ENCODE measurements at regions not wholly inside any gene's neighbourhood (a gene's known extent, or its start where the extent isn't known, plus 50 kb on each side); places are given as distances from the start of the nearest gene placed in this dataset.
"Not testable (repeated sequence)": the region's sequence is repeated elsewhere in the genome, so short reads cannot be mapped to it uniquely, and the experiment has no call there.

GRCh38 chr3:195669310-195669709 is 51.5 kb upstream of the MUC20 start:
- not testable (repeated sequence) for H3K4me3 ChIP-seq; H3K9me3 ChIP-seq (replicated peaks in 1 of 11); H3K27ac ChIP-seq; H4K20me1 ChIP-seq; H3K27me3 ChIP-seq; H3K9ac ChIP-seq; H3K4me1 ChIP-seq; H3K4me2 ChIP-seq
- H3K36me3 ChIP-seq, result peaks cover 22 to 46% (median 34%) of the 10 kb centered on the region in 11 experiments

- peaks cover 14 to 45% (median 27%) of the 10 kb centered on the region in 11 experiments for H3K36me3 ChIP-seq
- H3K9me3 ChIP-seq (replicated peaks in 1 of 11); H3K9ac ChIP-seq; H3K4me3 ChIP-seq; H3K27me3 ChIP-seq; H3K27ac ChIP-seq; H4K20me1 ChIP-seq; H3K4me2 ChIP-seq; H3K4me1 ChIP-seq: not testable (repeated sequence)
Measured at GRCh38 chr3:195668131-195668766, 52.5 kb upstream of the MUC20 start.

- not testable (repeated sequence) for H3K4me2 ChIP-seq; H3K4me1 ChIP-seq; H3K9ac ChIP-seq; H4K20me1 ChIP-seq; H3K27ac ChIP-seq; H3K4me3 ChIP-seq; H3K9me3 ChIP-seq (replicated peaks in 1 of 11); H3K27me3 ChIP-seq
- peaks cover 12 to 37% (median 20%) of the 10 kb centered on the region in 11 experiments; a peak in 20 of 22 replicates for H3K36me3 ChIP-seq
Measured at GRCh38 chr3:195665311-195665710, 55.5 kb upstream of the MUC20 start.

DNA sequence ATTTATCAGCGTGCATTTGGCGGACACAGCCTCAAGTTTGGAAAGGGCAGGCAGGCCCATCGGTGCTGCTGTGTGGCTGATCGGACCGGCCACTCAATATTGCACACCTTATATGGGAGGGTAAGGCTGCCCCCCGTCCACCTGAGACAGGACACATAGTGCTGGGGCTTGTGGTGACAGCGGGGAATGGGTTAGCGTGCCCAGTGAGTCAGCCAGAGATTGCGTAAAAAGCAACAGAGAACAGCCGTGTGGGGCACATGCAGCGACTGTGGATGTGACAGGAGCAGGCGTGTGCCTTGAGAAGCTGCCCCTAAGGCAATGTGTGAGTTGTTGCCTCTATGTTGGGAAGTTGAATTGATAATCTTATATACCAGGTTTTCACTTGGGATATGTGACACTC is 56.6 kb upstream of the MUC20 start:
- H3K36me3 ChIP-seq, result peaks cover 12 to 31% (median 19%) of the 10 kb centered on the region in 11 experiments; a peak in 20 of 22 replicates
- H3K9ac ChIP-seq; H3K4me1 ChIP-seq; H3K27ac ChIP-seq; H3K4me2 ChIP-seq; H3K4me3 ChIP-seq; H3K27me3 ChIP-seq; H3K9me3 ChIP-seq (replicated peaks in 1 of 11); H4K20me1 ChIP-seq: not testable (repeated sequence)

- peak overlapping the region in 3 of 11 experiments; percentile 46 to 65 (median 54); a peak in 6 of 22 replicates for H3K9ac ChIP-seq
- not testable (repeated sequence) for H3K27ac ChIP-seq; H3K27me3 ChIP-seq; H3K36me3 ChIP-seq; H4K20me1 ChIP-seq; H3K9me3 ChIP-seq (replicated peaks in 1 of 11); H3K4me1 ChIP-seq
- peak overlapping the region; percentile 32 to 56 (median 46); a peak in 16 of 22 replicates for H3K4me2 ChIP-seq
- peak overlapping the region; percentile 35 to 69 (median 65); a peak in 18 of 20 replicates for H3K4me3 ChIP-seq
Measured at GRCh38 chr3:195659136-195659533, 61.6 kb upstream of the MUC20 start.

GRCh38 chr3:195658381-195659135 is 62.2 kb upstream of the MUC20 start:
- peak overlapping the region; percentile 65 to 80 (median 76) for H3K27ac ChIP-seq
- not testable (repeated sequence) for H3K4me1 ChIP-seq; H4K20me1 ChIP-seq; H3K9me3 ChIP-seq (replicated peaks in 1 of 11); H3K36me3 ChIP-seq; H3K27me3 ChIP-seq
- peak overlapping the region; percentile 73 to 89 (median 81) for H3K9ac ChIP-seq
- H3K4me2 ChIP-seq, result peak overlapping the region; percentile 32 to 56 (median 45); a peak in 13 of 22 replicates
- H3K4me3 ChIP-seq, result peak overlapping the region; percentile 62 to 75 (median 68)

DNA sequence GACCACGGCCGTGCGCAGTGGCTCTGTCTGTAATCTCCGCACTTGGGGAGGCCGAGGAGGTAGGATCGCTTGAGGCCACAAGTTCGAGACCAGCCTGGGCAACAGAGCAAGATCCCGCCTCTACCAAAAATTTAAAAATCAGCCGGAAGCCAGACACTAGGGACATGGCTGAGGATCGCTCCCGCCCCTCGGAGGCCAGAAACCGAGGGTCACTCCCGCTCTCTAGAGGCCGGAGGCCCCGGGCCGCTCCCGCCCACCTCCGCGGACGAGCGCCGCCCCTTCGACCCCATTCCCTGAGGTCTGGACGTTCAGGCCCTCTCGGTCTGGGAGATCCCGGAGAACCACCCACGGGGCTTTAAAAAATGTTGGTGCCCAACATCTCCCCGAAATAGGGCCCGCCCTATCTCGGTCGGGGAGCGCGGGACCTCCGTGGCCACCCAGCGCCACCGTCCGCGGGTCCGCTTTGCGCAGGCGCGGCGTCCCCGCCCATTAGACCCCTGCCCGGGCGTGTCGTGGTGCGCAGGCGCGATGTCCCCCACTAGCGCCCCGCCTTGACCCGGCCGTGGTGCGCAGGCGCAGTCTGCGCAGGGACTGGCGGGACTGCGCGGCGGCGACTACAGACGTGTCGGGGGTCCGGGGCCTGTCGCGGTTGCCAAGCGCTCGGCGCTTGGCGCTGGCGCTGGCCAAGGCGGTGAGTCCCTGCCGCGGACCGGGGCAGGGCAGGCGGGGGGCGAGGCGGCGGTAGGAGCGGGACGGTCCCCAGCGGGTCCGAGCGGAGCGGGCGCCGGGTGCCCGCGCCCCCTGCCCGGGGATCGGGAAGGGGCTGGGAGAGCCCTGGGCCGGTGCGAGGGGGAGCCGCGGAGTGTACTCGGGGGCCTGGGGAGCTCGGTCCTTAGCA is 63.1 kb upstream of the MUC20 start:
- not testable (repeated sequence) for H3K36me3 ChIP-seq; H4K20me1 ChIP-seq; H3K9me3 ChIP-seq (replicated peaks in 1 of 11); H3K4me1 ChIP-seq; H3K27me3 ChIP-seq
- peak overlapping the region; percentile 65 to 81 (median 76) for H3K27ac ChIP-seq
- H3K9ac ChIP-seq, result peak overlapping the region; percentile 73 to 89 (median 81)
- peak overlapping the region; percentile 61 to 78 (median 70); a peak in 20 of 22 replicates for H3K4me2 ChIP-seq
- peak overlapping the region; percentile 62 to 75 (median 68) for H3K4me3 ChIP-seq

DNA sequence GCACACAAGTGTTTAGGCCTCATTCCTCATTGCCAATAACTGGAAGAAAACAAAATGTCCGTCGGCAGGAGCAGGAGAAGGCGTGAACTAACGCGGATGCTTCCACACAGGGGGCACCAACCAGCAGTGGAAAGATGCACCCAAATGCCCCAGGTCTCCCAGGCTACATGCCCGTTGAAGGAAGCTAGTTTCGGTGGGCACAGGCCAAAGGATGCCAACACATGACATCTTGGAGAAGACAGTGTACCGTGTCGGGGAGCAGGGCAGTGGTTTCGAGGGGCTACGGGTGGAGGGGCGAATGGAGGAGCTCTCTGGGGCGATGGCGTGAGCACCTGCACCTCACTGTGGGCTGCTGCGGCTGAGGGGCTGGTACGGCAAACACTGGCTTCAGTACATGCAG is 64.7 kb upstream of the MUC20 start:
- H3K27ac ChIP-seq, result not testable (repeated sequence)

GRCh38 chr3:195654746-195655145 is 66.0 kb upstream of the MUC20 start:
- not testable (repeated sequence) for H3K4me1 ChIP-seq; H3K27me3 ChIP-seq; H3K4me2 ChIP-seq; H3K27ac ChIP-seq; H3K9me3 ChIP-seq (replicated peaks in 1 of 11); H4K20me1 ChIP-seq; H3K36me3 ChIP-seq; H3K9ac ChIP-seq; H3K4me3 ChIP-seq

More for the DNA sequence above, 64.7 kb upstream of the MUC20 start:
- not testable (repeated sequence) for H3K9me3 ChIP-seq (replicated peaks in 1 of 11); H4K20me1 ChIP-seq; H3K4me1 ChIP-seq; H3K9ac ChIP-seq; H3K4me2 ChIP-seq; H3K4me3 ChIP-seq; H3K36me3 ChIP-seq; H3K27me3 ChIP-seq

DNA sequence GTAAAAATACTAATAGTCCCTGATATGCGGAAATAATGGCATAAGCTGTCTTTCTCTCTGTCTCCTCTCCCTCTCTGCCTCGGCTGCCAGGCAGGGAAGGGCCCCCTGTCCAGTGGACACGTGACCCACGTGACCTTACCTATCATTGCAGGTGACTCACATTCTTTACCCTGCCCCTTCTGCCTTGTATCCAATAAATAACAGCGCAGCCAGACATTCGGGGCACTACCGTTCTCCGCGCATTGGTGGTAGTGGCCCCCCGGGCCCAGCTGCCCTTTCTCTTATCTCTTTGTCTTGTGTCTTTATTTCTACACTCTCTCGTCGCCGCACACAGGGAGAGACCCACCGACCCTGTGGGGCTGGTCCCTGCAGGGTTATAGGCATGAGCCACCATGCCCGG is 66.6 kb upstream of the MUC20 start:
- not testable (repeated sequence) for H4K20me1 ChIP-seq; H3K4me2 ChIP-seq; H3K9me3 ChIP-seq (replicated peaks in 1 of 11); H3K36me3 ChIP-seq; H3K27ac ChIP-seq; H3K9ac ChIP-seq; H3K27me3 ChIP-seq; H3K4me1 ChIP-seq; H3K4me3 ChIP-seq

- not testable (repeated sequence) for H3K9me3 ChIP-seq (replicated peaks in 1 of 11); H3K36me3 ChIP-seq; H3K9ac ChIP-seq; H3K4me3 ChIP-seq; H3K27ac ChIP-seq; H3K4me1 ChIP-seq; H3K27me3 ChIP-seq; H4K20me1 ChIP-seq; H3K4me2 ChIP-seq
Measured at GRCh38 chr3:195653641-195654040, 67.1 kb upstream of the MUC20 start.

GRCh38 chr3:195647912-195648702 is 64.4 kb upstream of the APOD start:
- H4K20me1 ChIP-seq, H3K36me3 ChIP-seq: not testable (repeated sequence)

More at GRCh38 chr3:195647912-195648702, 64.4 kb upstream of the APOD start:
- H3K4me2 ChIP-seq, result peak overlapping the region in 10 of 11 experiments; percentile 21 to 76 (median 52); a peak in 18 of 22 replicates
- peaks cover 7 to 13% (median 10%) of the 10 kb centered on the region in 10 experiments; a peak in 19 of 20 replicates for H3K4me1 ChIP-seq
- H3K9ac ChIP-seq, H3K4me3 ChIP-seq, H3K27me3 ChIP-seq: not testable (repeated sequence)
- peaks cover 0 to 29% (median 19%) of the 10 kb centered on the region in 11 experiments; a peak in 18 of 22 replicates for H3K9me3 ChIP-seq (replicated peaks in 1 of 11)
- peak overlapping the region in 4 of 11 experiments; percentile 40 to 57 (median 45); a peak in 7 of 22 replicates for H3K27ac ChIP-seq

All from BLaER1 treated with 17β-estradiol and CSF1 and Interleukin-3, amounts not matched to agents 10 nM and 100 nM (cell line).